Nephron (organoid): ENCODE measurements at regions not wholly inside any gene's neighbourhood (a gene's known extent, or its start where the extent isn't known, plus 50 kb on each side); places are given as distances from the start of the nearest gene placed in this dataset.

Source experiments
- H3K27ac Mint-ChIP-seq, 3 experiments: 2 replicates each; pipeline ENCODE4 v1.8.0; 2020; ENCODE audit warnings: mixed read lengths in 3 of 3, mild to moderate bottlenecking in 2 of 3, moderate library complexity in 1 of 3
- H3K27me3 Mint-ChIP-seq: 2 replicates; pipeline ENCODE4 v1.8.0; 2021; ENCODE audit warnings: low read depth, mild to moderate bottlenecking, moderate library complexity, mixed read lengths
- H3K36me3 Mint-ChIP-seq: 2 replicates; pipeline ENCODE4 v1.8.0; 2020; ENCODE audit warnings: low read depth, mixed read lengths
- H3K4me1 Mint-ChIP-seq: 2 replicates; pipeline ENCODE4 v1.8.0; 2020; ENCODE audit warnings: mixed read lengths
- H3K4me3 Mint-ChIP-seq, 3 experiments: 2 replicates each; pipeline ENCODE4 v1.8.0; 2020; ENCODE audit warnings: mild to moderate bottlenecking in 3 of 3, mixed read lengths in 3 of 3, moderate library complexity in 2 of 3
- H3K9me3 Mint-ChIP-seq: 2 replicates; pipeline ENCODE4 v1.8.0; 2020; ENCODE audit warnings: mixed read lengths
- CTCF ChIP-seq, 3 experiments: fragments of 200-600 bp; sonication (generic); IDR thresholded peaks; one replicate each; pipeline ENCODE4 v1.5.0; 2021; ENCODE audit warnings: antibody characterized with exemption in 3 of 3; ENCODE audit not compliant: unreplicated experiment in 3 of 3

GRCh38 chr18:41899535-41899934 lies 55.5 kb upstream of the PIK3C3 start:
- Mint-ChIP-seq H3K9me3 (peaks cover 18% of the 10 kb centered on the region), H3K4me1 (peaks cover 5% of the 10 kb centered on the region), H3K27ac (no peak overlapping the region), H3K36me3 (no peaks in the 10 kb centered on the region), H3K4me3 (no peak overlapping the region), H3K27me3 (no peaks in the 10 kb centered on the region)
- no peak for TF ChIP-seq CTCF (IDR thresholded peaks at IDR 0.05; ENCODE audit: unreplicated experiment in 3 of 3)

GRCh38 chr18:41893432-41893831 lies 61.6 kb upstream of the PIK3C3 start:
- H3K4me1 Mint-ChIP-seq, result no peaks in the 10 kb centered on the region
- H3K27ac Mint-ChIP-seq, result no peak overlapping the region
- TF ChIP-seq CTCF (IDR thresholded peaks at IDR 0.05; ENCODE audit: unreplicated experiment in 3 of 3), result no peak
- no peaks in the 10 kb centered on the region for H3K27me3 Mint-ChIP-seq
- H3K9me3 Mint-ChIP-seq, result peaks cover 18% of the 10 kb centered on the region
- no peak overlapping the region for H3K4me3 Mint-ChIP-seq
- no peaks in the 10 kb centered on the region for H3K36me3 Mint-ChIP-seq

- Mint-ChIP-seq H3K27ac (no peak overlapping the region), H3K4me1 (no peaks in the 10 kb centered on the region), H3K27me3 (peaks cover 3% of the 10 kb centered on the region), H3K4me3 (no peak overlapping the region), H3K9me3 (no peaks in the 10 kb centered on the region), H3K36me3 (no peaks in the 10 kb centered on the region)
- TF ChIP-seq CTCF (IDR thresholded peaks at IDR 0.05; ENCODE audit: unreplicated experiment in 3 of 3), result no peak
These were observed 67.9 kb upstream of the PIK3C3 start for GRCh38 chr18:41887100-41887499.

GRCh38 chr18:41886126-41886807 lies 68.8 kb upstream of the PIK3C3 start:
- no peak overlapping the region for H3K4me3 Mint-ChIP-seq
- H3K9me3 Mint-ChIP-seq, result no peaks in the 10 kb centered on the region
- H3K4me1 Mint-ChIP-seq, result no peaks in the 10 kb centered on the region
- no peaks in the 10 kb centered on the region for H3K36me3 Mint-ChIP-seq
- H3K27me3 Mint-ChIP-seq, result peaks cover 3% of the 10 kb centered on the region
- no peak overlapping the region for H3K27ac Mint-ChIP-seq
- TF ChIP-seq CTCF (IDR thresholded peaks at IDR 0.05; ENCODE audit: unreplicated experiment in 3 of 3), result no peak

GRCh38 chr18:41881285-41881684 lies 73.7 kb upstream of the PIK3C3 start:
- H3K27me3 Mint-ChIP-seq, result no peaks in the 10 kb centered on the region

More at GRCh38 chr18:41881285-41881684, 73.7 kb upstream of the PIK3C3 start:
- Mint-ChIP-seq H3K4me1 (no peaks in the 10 kb centered on the region), H3K27ac (no peak overlapping the region), H3K4me3 (no peak overlapping the region), H3K36me3 (no peaks in the 10 kb centered on the region), H3K9me3 (no peaks in the 10 kb centered on the region)
- no peak for TF ChIP-seq CTCF (IDR thresholded peaks at IDR 0.05; ENCODE audit: unreplicated experiment in 3 of 3)
